ENCODE measurements at regions not wholly inside any gene's neighbourhood (a gene's known extent, or its start where the extent isn't known, plus 50 kb on each side); places are given as distances from the start of the nearest gene placed in this dataset.
"Not testable (repeated sequence)": the region's sequence is repeated elsewhere in the genome, so short reads cannot be mapped to it uniquely, and the experiment has no call there.

DNA sequence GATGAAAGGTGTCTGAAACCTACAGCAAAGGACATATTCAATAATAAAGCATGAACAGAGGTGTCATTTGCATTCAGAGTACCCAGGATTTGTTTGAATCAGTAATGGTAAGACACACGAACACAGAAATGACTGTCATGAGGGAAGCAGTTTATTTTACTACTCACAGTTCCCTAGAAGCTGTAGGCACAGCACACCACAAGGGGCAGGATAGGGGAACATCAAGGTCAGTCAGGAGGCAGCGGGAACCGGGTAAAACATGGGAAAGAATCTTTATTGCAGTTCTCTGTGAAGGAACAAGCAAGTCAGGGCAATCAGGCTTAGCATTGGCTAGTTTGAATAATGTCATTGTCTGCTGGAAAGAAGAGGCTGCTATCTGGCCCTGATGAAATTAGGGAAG lies 70.2 kb upstream of the PDSS1 start:
- H3K4me1 ChIP-seq: no peaks in the 10 kb centered on the region
- H3K4me3 ChIP-seq (replicated peaks in 1 of 3): no peak overlapping the region
- no peak overlapping the region for H3K27ac ChIP-seq
- no peaks in the 10 kb centered on the region for H3K9me3 ChIP-seq
- DNase-seq: no peak
- TF ChIP-seq POLR2A (IDR thresholded peaks at IDR 0.05): no peak
- TF ChIP-seq, protein P1, sequence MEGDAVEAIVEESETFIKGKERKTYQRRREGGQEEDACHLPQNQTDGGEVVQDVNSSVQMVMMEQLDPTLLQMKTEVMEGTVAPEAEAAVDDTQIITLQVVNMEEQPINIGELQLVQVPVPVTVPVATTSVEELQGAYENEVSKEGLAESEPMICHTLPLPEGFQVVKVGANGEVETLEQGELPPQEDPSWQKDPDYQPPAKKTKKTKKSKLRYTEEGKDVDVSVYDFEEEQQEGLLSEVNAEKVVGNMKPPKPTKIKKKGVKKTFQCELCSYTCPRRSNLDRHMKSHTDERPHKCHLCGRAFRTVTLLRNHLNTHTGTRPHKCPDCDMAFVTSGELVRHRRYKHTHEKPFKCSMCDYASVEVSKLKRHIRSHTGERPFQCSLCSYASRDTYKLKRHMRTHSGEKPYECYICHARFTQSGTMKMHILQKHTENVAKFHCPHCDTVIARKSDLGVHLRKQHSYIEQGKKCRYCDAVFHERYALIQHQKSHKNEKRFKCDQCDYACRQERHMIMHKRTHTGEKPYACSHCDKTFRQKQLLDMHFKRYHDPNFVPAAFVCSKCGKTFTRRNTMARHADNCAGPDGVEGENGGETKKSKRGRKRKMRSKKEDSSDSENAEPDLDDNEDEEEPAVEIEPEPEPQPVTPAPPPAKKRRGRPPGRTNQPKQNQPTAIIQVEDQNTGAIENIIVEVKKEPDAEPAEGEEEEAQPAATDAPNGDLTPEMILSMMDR (IDR thresholded peaks at IDR 0.05): no peak
- H3K27me3 ChIP-seq: no peaks in the 10 kb centered on the region
- intact Hi-C loops (cut with DNase I): no loop called here
- 55 to 58% methylated on average over 3 of the region's 3 CpGs for WGBS, 2 donors
- H3K36me3 ChIP-seq: no peaks in the 10 kb centered on the region

DNA sequence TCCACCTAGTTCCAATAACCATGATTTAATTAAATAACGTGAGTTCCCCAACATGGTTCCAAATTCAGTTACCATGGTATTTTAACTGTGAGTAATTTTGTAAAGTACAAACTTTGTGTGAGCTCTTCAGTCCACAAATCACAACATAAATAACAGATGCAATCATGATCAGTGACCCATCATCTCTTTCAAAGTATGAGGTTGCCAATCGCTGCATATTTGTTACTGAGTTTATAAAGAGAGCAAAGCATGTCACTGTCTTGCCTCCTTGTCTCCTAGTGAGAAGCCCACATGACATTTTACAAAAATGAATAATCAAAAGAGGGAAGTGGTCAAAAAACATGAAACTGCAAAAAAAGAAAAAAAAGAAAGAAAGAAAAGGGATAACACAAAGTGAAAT lies 69.1 kb upstream of the PDSS1 start:
- DNase-seq: no peak
- Histone ChIP-seq H3K27me3 (no peaks in the 10 kb centered on the region), H3K9me3 (no peaks in the 10 kb centered on the region), H3K36me3 (no peaks in the 10 kb centered on the region), H3K4me1 (no peaks in the 10 kb centered on the region), H3K4me3 (replicated peaks in 1 of 3) (no peak overlapping the region), H3K27ac (no peak overlapping the region)
- intact Hi-C loops (cut with DNase I): no loop called here
- 76 to 80% methylated on average over 2 of the region's 2 CpGs for WGBS, 2 donors
- no peak for TF ChIP-seq POLR2A (IDR thresholded peaks at IDR 0.05)
- TF ChIP-seq, protein P1 (IDR thresholded peaks at IDR 0.05): no peak

DNA sequence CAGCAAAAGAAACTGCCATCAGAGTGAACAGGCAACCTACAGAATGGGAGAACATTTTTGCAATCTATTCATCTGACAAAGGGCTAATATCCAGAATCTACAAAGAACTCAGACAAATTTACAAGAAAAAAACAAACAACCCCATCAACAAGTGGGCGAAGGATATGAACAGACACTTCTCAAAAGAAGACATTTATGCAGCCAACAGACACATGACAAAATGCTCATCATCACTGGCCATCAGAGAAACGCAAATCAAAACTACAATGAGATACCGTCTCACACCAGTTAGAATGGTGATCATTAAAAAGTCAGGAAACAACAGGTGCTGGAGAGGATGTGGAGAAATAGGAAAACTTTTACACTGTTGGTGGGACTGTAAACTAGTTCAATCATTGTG lies 65.3 kb upstream of the PDSS1 start:
- DNase-seq; H3K36me3 ChIP-seq; H3K9me3 ChIP-seq; H3K4me3 ChIP-seq (replicated peaks in 1 of 3); H3K4me1 ChIP-seq; H3K27ac ChIP-seq; intact Hi-C loops (cut with DNase I); H3K27me3 ChIP-seq: not testable (repeated sequence)
- 91 to 93% methylated on average over 2 to 3 of the region's 3 CpGs for WGBS, 2 donors

DNA sequence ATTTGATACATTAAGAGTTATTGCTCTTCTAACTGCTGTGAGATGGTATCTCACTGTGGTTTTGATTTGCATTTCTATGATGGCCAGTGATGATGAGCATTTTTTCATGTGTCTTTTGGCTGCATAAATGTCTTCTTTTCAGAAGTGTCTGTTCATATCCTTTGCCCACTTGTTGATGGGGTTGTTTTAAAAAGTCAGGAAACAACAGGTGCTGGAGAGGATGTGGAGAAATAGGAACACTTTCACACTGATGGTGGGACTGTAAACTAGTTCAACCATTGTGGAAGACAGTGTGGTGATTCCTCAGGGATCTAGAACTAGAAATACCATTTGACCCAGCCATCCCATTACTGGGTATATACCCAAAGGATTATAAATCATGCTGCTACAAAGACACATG lies 63.4 kb upstream of the PDSS1 start:
- intact Hi-C loops (cut with DNase I); H3K4me3 ChIP-seq (replicated peaks in 1 of 3): not testable (repeated sequence)

DNA sequence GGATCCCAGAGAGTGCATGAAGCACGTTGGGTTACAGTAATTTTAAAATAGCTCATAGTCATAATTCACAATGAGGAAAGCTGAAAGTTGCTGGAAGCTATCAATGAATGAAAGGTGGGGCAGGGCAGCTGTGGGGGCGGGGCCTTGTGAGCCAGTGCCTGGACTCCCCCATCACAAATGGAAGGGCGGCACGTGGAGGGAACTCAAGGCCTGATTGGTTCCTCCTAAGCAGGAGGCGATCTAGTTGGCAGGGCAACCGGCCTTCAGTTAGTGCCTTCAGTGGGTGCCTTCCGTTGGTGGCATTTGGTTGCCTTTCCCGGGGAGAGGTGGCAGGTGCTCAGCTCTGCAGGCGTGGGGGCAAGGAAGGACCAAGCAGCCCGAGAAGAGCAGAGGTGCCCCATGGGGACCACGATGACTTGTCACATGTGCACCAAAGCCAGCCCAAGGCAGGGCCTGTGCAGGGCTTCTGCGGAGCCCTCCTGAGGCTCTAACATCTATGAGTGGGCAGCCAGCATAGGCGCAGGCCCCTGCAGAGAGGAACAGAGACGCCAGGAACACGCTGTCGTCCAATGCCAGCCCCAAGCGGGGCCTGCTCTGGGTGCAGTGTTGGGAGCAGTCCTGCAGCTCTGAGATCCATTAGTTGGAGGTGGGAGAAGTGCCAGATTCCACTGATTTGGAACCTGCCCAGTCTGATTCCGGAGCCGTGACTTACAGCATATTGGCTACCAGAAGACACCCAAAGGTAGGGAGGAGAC lies 59.8 kb upstream of the PDSS1 start:
- no peak for DNase-seq
- H3K36me3 ChIP-seq: no peaks in the 10 kb centered on the region
- no peaks in the 10 kb centered on the region for H3K4me1 ChIP-seq
- H3K27me3 ChIP-seq: no peaks in the 10 kb centered on the region
- H3K9me3 ChIP-seq: no peaks in the 10 kb centered on the region
- no peak overlapping the region for H3K4me3 ChIP-seq (replicated peaks in 1 of 3)
- TF ChIP-seq, protein P1 (IDR thresholded peaks at IDR 0.05): no peak
- no peak for TF ChIP-seq POLR2A (IDR thresholded peaks at IDR 0.05)
- no peak overlapping the region for H3K27ac ChIP-seq
- WGBS, 2 donors: 82 to 87% methylated on average over 11 to 15 of the region's 19 CpGs
- intact Hi-C loops (cut with DNase I): no loop called here

More for the DNA sequence above, 63.4 kb upstream of the PDSS1 start:
- H3K36me3 ChIP-seq, H3K27me3 ChIP-seq, H3K4me1 ChIP-seq, H3K27ac ChIP-seq, DNase-seq, H3K9me3 ChIP-seq: not testable (repeated sequence)

DNA sequence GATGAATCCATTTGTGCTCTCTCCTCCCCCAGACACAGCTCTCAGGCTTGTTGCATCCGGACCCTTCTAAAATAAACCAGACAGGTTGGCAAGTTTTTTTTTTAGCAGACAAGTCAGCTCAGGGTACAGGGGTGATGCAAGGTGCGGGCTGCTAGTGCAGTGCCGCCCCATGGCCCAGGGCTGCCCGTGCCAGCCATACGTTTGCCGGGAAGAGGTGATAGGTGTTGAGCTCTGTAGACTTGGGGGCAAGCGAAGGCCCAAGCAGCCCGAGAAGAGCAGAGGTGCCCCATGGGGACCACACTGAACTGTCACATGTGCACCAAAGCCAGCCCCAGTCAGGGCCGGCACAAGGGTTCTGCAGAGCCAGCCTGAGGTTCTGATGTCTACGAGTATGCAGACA lies 57.1 kb upstream of the PDSS1 start:
- no peak for DNase-seq
- H3K9me3 ChIP-seq: no peaks in the 10 kb centered on the region
- intact Hi-C loops (cut with DNase I): loop anchor here (10.0 kb wide), 1 partner anchor 684 kb away; no protein-coding TSS in a partner anchor
- 85 to 92% methylated on average over 8 to 10 of the region's 10 CpGs for WGBS, 2 donors
- no peaks in the 10 kb centered on the region for H3K36me3 ChIP-seq
- H3K27me3 ChIP-seq: no peaks in the 10 kb centered on the region
- no peak overlapping the region for H3K4me3 ChIP-seq (replicated peaks in 1 of 3)
- TF ChIP-seq POLR2A (IDR thresholded peaks at IDR 0.05): no peak
- TF ChIP-seq, protein P1 (IDR thresholded peaks at IDR 0.05): no peak
- no peak overlapping the region for H3K27ac ChIP-seq
- H3K4me1 ChIP-seq: no peaks in the 10 kb centered on the region
